Endothelial cell of umbilical vein (primary cell): ENCODE measurements at regions not wholly inside any gene's neighbourhood (a gene's known extent, or its start where the extent isn't known, plus 50 kb on each side); places are given as distances from the start of the nearest gene placed in this dataset.

Experiments
- BruUV-seq: library from RNA; stranded (reverse); fragments of 400-500 nt; replicated peaks from 2 replicates; lab custom pipeline; 2021; lab: Mats Ljungman, UMichigan
- CTCF ChIA-PET: fragments of 300-600, 350-600 bp; sonication (Branson Sonifier 250); formaldehyde crosslinking; loops from one replicate; lab custom pipeline; 2021; ENCODE audit warnings: antibody characterized with exemption, inconsistent platforms; lab: Charles Lee
- POLR2A ChIA-PET: fragments of 300-600, 350-600 bp; sonication (Branson Sonifier 250); formaldehyde crosslinking; loops from one replicate; lab custom pipeline; 2021; ENCODE audit warnings: antibody characterized with exemption, inconsistent platforms; lab: Charles Lee
- DNase-seq: peaks from one replicate; pipeline ENCODE4 v3.0.0-alpha.2; 2011; ENCODE audit warnings: low read depth, low spot score
- FAIRE-seq: peaks from 2 replicates; lab custom pipeline; 2011; peaks lifted over from hg19 to GRCh38; lab: Jason Lieb, UNC
- H2AFZ ChIP-seq: 2 replicates; pipeline ENCODE4 v1.6.0; 2012; ENCODE audit warnings: low read depth, low read length, control low read depth, inconsistent platforms
- H3K27ac ChIP-seq: 2 replicates; pipeline ENCODE4 v1.5.1; 2011; ENCODE audit warnings: low read depth, mild to moderate bottlenecking, control low read depth, low read length, moderate library complexity; ENCODE audit not compliant: insufficient read depth
- H3K27me3 ChIP-seq, 2 experiments: 2 replicates each; pipeline versions ENCODE4 v1.6.0 to v1.6.1; 2011; ENCODE audit warnings: low read length in 2 of 2, mixed read lengths in 1 of 2; ENCODE audit not compliant: control insufficient read depth in 2 of 2, insufficient read depth in 2 of 2
- H3K36me3 ChIP-seq, 2 experiments: 2 replicates in 1 of 2; 3 replicates in 1 of 2; pipeline ENCODE4 v1.5.1; 2011; ENCODE audit warnings: low read length in 2 of 2, mild to moderate bottlenecking in 1 of 2, moderate library complexity in 1 of 2; ENCODE audit not compliant: control insufficient read depth in 2 of 2, insufficient read depth in 2 of 2; ENCODE audit errors: extremely low read depth in 1 of 2
- H3K4me1 ChIP-seq: 3 replicates; pipeline ENCODE4 v1.5.1; 2011; ENCODE audit warnings: mild to moderate bottlenecking, low read length; ENCODE audit not compliant: control insufficient read depth, insufficient read depth; ENCODE audit errors: extremely low read depth
- H3K4me2 ChIP-seq: 2 replicates; pipeline ENCODE4 v1.6.1; 2011; ENCODE audit warnings: low read length, control low read depth, mixed read lengths; ENCODE audit not compliant: insufficient read depth
- H3K4me3 ChIP-seq, 3 experiments: fragments of 200-600 bp in 1 of 3; sonication (generic), shearing (Covaris generic) in 1 of 3; replicated peaks in 1 of 3; 2 replicates each; pipeline ENCODE4 v1.5.1; 2011 to 2016; ENCODE audit warnings: control low read depth in 3 of 3, low read length in 3 of 3, mild to moderate bottlenecking in 2 of 3, inconsistent platforms in 1 of 3, low read depth in 1 of 3, moderate library complexity in 1 of 3; ENCODE audit not compliant: insufficient read depth in 1 of 3
- H3K79me2 ChIP-seq: 2 replicates; pipeline ENCODE4 v1.6.0; 2012; ENCODE audit warnings: low read length, inconsistent platforms; ENCODE audit not compliant: control insufficient read depth, insufficient read depth
- H3K9ac ChIP-seq: replicated peaks from 2 replicates; pipeline ENCODE3; 2011; ENCODE audit warnings: low read length, control low read depth; ENCODE audit not compliant: insufficient read depth; ENCODE audit errors: extremely low read depth
- H3K9me1 ChIP-seq: replicated peaks from 3 replicates; pipeline ENCODE4 v1.6.0; 2011; ENCODE audit warnings: mild to moderate bottlenecking, low read length; ENCODE audit not compliant: control insufficient read depth, insufficient read depth; ENCODE audit errors: extremely low read depth
- H3K9me3 ChIP-seq: replicated peaks from 2 replicates; pipeline ENCODE4 v1.5.1; 2012; ENCODE audit warnings: low read length, inconsistent platforms; ENCODE audit not compliant: control insufficient read depth, insufficient read depth
- H4K20me1 ChIP-seq: replicated peaks from 2 replicates; pipeline ENCODE3; 2011; ENCODE audit warnings: mild to moderate bottlenecking, low read length; ENCODE audit not compliant: control insufficient read depth, insufficient read depth; ENCODE audit errors: extremely low read depth
- CTCF ChIP-seq, 2 donors: IDR thresholded peaks; 1 replicate in 1 of 2; 2 replicates in 1 of 2; pipeline ENCODE4 v1.5.1; 2011; ENCODE audit warnings: low read length in 2 of 2, mild to moderate bottlenecking in 2 of 2, moderate library complexity in 2 of 2, control low read depth in 1 of 2, inconsistent platforms in 1 of 2, low read depth in 1 of 2; ENCODE audit not compliant: insufficient read depth in 1 of 2; ENCODE audit errors: extremely low read depth in 1 of 2
- EZH2 ChIP-seq: IDR thresholded peaks from 2 replicates; pipeline ENCODE4 v1.6.1; 2012; ENCODE audit warnings: borderline replicate concordance, low read depth, mild to moderate bottlenecking, moderate library complexity, low read length, inconsistent platforms; ENCODE audit not compliant: severe bottlenecking
- FOS ChIP-seq: IDR thresholded peaks from 2 replicates; pipeline ENCODE4 v1.6.1; 2011; ENCODE audit warnings: mild to moderate bottlenecking, low read length, moderate library complexity, borderline replicate concordance; ENCODE audit not compliant: insufficient read depth
- GATA2 ChIP-seq: IDR thresholded peaks from 2 replicates; pipeline ENCODE4 v1.7.0; 2011; ENCODE audit warnings: low read depth, mild to moderate bottlenecking, moderate library complexity, mixed read lengths, low read length; ENCODE audit not compliant: insufficient read length, insufficient read depth
- JUN ChIP-seq: IDR thresholded peaks from 2 replicates; pipeline ENCODE4 v1.6.1; 2011; ENCODE audit warnings: borderline replicate concordance, low read depth; ENCODE audit not compliant: insufficient read length, insufficient read depth
- MAX ChIP-seq: IDR thresholded peaks from 2 replicates; pipeline ENCODE4 v1.6.1; 2011; ENCODE audit not compliant: insufficient read depth, insufficient read length
- MYC ChIP-seq: IDR thresholded peaks from one replicate; pipeline ENCODE4 v1.6.1; 2011; ENCODE audit warnings: mild to moderate bottlenecking, low read depth, low read length
- POLR2A ChIP-seq: IDR thresholded peaks from 2 replicates; pipeline ENCODE4 v1.6.1; 2012; ENCODE audit warnings: low read depth, mild to moderate bottlenecking, control low read depth, low read length
- POLR2AphosphoS5 ChIP-seq: IDR thresholded peaks from 2 replicates; pipeline ENCODE4 v1.6.1; 2012; ENCODE audit warnings: low read depth, mild to moderate bottlenecking, control low read depth, low read length, moderate library complexity; ENCODE audit not compliant: insufficient read depth
- dilution Hi-C: fragments of 300-500 bp; cut with MboI; formaldehyde crosslinking; loops from one replicate; pipeline ENCODE4 v1.15.0; 2019; ENCODE audit warnings: low sequenced_read_pairs; ENCODE audit not compliant: extremely low pct_ligation_motif_present
- intact Hi-C: fragments of 100-400 bp; cut with micrococcal nuclease; formaldehyde crosslinking; loops from one replicate; pipeline ENCODE4 v1.10.0; 2022

GRCh38 chr2:236479814-236480213 is 89.8 kb upstream of the ACKR3 start:
- BruUV-seq, result no TSS peak
- H3K4me3 ChIP-seq, result no peak overlapping the region
- dilution Hi-C loops (no loop called here), intact Hi-C loops (no loop called here)
- H3K9me1 ChIP-seq, result no peaks in the 10 kb centered on the region
- H2AFZ ChIP-seq, result no peak overlapping the region
- no peaks in the 10 kb centered on the region for H3K4me1 ChIP-seq
- POLR2A ChIA-PET, result interaction anchor here (0.6 kb wide), 1 partner anchor 44 kb away, joined by 6 read pairs; no protein-coding TSS in a partner anchor
- DNase-seq (no peak), FAIRE-seq (no peak)
- no peaks in the 10 kb centered on the region for H3K36me3 ChIP-seq
- no peak for TF ChIP-seq POLR2A
- no peak for TF ChIP-seq EZH2
- TF ChIP-seq CTCF (IDR thresholded peaks at IDR 0.05; ENCODE audit: extremely low read depth in 1 of 2, insufficient read depth in 1 of 2, low read depth in 1 of 2, low read length in 2 of 2), result no peak
- no peak for TF ChIP-seq GATA2
- TF ChIP-seq JUN, result no peak
- TF ChIP-seq MYC, result no peak
- no peak for TF ChIP-seq POLR2AphosphoS5
- no peak for TF ChIP-seq FOS
- no peak for TF ChIP-seq MAX
- H3K9ac ChIP-seq, result no peak overlapping the region
- H4K20me1 ChIP-seq, result no peaks in the 10 kb centered on the region
- no peaks in the 10 kb centered on the region for H3K27me3 ChIP-seq
- no peak overlapping the region for H3K27ac ChIP-seq
- no peaks in the 10 kb centered on the region for H3K79me2 ChIP-seq
- H3K9me3 ChIP-seq, result no peaks in the 10 kb centered on the region
- H3K4me2 ChIP-seq, result no peak overlapping the region
- CTCF ChIA-PET, result no interaction called here
